Fibroblast of lung (primary cell): ENCODE measurements at regions not wholly inside any gene's neighbourhood (a gene's known extent, or its start where the extent isn't known, plus 50 kb on each side); places are given as distances from the start of the nearest gene placed in this dataset.

ENCODE experiments used
- CTCF ChIP-seq, 2 donors: IDR thresholded peaks in 1 of 2; conservative IDR thresholded peaks in 1 of 2; 1 replicate in 1 of 2; 2 replicates in 1 of 2; pipeline ENCODE4 v1.5.1; 2011 to 2012; ENCODE audit warnings: low read length in 2 of 2, control low read depth in 1 of 2, inconsistent platforms in 1 of 2, low read depth in 1 of 2, mild to moderate bottlenecking in 1 of 2
- EZH2 ChIP-seq: IDR thresholded peaks from 2 replicates; pipeline ENCODE4 v1.5.1; 2012; ENCODE audit warnings: low read length, control low read depth, mild to moderate bottlenecking; ENCODE audit errors: missing control alignments

GRCh38 chr11:37422511-37422910, 824.5 kb upstream of the RAG2 start:
- TF ChIP-seq CTCF (conservative IDR thresholded peaks at IDR 0.05 in 1 of 2, IDR thresholded peaks at IDR 0.05 in 1 of 2; ENCODE audit: low read depth in 1 of 2, low read length in 2 of 2) (no peak), EZH2 (no peak)
